ENCODE measurements at regions not wholly inside any gene's neighbourhood (a gene's known extent, or its start where the extent isn't known, plus 50 kb on each side); places are given as distances from the start of the nearest gene placed in this dataset.

DNA sequence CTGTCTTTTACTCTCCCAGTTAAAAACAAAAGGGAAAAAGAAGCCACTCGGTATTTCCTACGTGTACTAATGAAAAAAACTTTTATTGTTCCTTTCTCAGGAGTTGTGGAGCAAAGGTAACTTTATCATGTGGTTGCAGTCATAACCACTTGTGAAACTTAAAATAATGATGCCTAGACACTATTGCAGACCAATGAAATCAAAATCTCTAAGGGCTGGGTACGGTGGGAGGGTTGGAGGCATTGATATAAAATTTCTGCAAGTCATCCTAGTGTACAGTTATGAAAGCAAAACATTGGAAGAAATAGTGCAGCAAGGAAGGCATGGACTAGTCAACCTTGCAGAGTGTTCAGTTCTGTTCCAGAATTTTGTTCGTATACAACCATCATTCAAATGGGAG lies 808.8 kb downstream of the TUSC7 start:
- intact Hi-C loops (cut with DNase I; ENCODE audit: low total_unique reads) = no loop called here
- Histone ChIP-seq H3K4me3 (no peak overlapping the region), H3K36me3 (no peaks in the 10 kb centered on the region), H3K9me3 (no peaks in the 10 kb centered on the region), H3K27ac (no peak overlapping the region), H3K27me3 (no peaks in the 10 kb centered on the region), H3K4me1 (no peaks in the 10 kb centered on the region)
- 56 to 66% (median 62%) methylated on average over 4 of the region's 4 CpGs for WGBS, 5 donors
- no peak for DNase-seq
- no peak for TF ChIP-seq POLR2A (IDR thresholded peaks at IDR 0.05)
- no peak for TF ChIP-seq EP300 (IDR thresholded peaks at IDR 0.05)
- no peak for TF ChIP-seq POLR2AphosphoS5 (IDR thresholded peaks at IDR 0.05)
- TF ChIP-seq, protein P1, sequence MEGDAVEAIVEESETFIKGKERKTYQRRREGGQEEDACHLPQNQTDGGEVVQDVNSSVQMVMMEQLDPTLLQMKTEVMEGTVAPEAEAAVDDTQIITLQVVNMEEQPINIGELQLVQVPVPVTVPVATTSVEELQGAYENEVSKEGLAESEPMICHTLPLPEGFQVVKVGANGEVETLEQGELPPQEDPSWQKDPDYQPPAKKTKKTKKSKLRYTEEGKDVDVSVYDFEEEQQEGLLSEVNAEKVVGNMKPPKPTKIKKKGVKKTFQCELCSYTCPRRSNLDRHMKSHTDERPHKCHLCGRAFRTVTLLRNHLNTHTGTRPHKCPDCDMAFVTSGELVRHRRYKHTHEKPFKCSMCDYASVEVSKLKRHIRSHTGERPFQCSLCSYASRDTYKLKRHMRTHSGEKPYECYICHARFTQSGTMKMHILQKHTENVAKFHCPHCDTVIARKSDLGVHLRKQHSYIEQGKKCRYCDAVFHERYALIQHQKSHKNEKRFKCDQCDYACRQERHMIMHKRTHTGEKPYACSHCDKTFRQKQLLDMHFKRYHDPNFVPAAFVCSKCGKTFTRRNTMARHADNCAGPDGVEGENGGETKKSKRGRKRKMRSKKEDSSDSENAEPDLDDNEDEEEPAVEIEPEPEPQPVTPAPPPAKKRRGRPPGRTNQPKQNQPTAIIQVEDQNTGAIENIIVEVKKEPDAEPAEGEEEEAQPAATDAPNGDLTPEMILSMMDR (IDR thresholded peaks at IDR 0.05) = no peak

DNA sequence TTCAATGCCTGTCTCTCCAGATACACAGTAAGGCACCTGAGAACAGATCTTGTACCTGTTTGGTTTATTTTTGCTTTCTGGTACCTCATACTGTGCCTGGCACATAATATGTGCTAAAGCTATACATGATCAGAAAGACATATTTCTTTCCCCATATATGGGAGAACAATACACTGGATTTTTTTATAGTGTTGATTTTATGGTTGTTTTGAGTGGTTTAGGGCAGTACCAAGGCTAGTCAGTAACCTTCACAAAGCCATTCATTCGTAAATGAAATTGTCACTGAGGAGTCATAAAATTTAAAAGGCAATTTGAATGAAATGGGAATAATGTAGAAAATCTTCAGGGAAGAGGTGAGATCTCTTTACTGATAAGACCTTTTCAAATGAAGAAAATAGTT lies 810.2 kb downstream of the TUSC7 start:
- 49 to 98% (median 93%) methylated on average over 1 of the region's 1 CpG for WGBS, 5 donors
- TF ChIP-seq, protein P1 (IDR thresholded peaks at IDR 0.05) = no peak
- no peak for TF ChIP-seq EP300 (IDR thresholded peaks at IDR 0.05)
- no peak for TF ChIP-seq POLR2A (IDR thresholded peaks at IDR 0.05)
- TF ChIP-seq POLR2AphosphoS5 (IDR thresholded peaks at IDR 0.05) = no peak
- no peak overlapping the region for H3K4me3 ChIP-seq
- H3K36me3 ChIP-seq = no peaks in the 10 kb centered on the region
- intact Hi-C loops (cut with DNase I; ENCODE audit: low total_unique reads) = no loop called here
- DNase-seq = no peak
- H3K4me1 ChIP-seq = no peaks in the 10 kb centered on the region
- H3K9me3 ChIP-seq = no peaks in the 10 kb centered on the region
- no peak overlapping the region for H3K27ac ChIP-seq
- H3K27me3 ChIP-seq = no peaks in the 10 kb centered on the region

DNA sequence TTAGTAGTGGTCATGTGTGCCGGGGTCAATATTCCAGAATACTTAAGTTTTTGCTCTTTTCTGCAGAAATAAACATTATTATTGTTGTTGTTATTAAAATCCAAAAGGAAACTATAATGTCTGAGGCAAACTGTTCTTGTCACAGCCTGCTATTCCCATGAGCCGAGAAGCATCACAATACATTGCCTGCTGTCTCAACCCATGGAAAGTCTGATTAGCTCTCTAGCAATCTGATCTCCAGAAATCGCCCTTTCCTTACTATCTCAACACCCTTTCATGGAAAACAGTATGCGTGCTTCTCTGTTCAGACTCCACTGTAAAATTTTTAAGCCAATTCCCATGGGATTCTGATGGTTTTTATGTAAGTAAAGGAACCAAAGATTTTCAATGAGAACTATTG lies 811.0 kb downstream of the TUSC7 start:
- no peaks in the 10 kb centered on the region for H3K27me3 ChIP-seq
- no peak for DNase-seq
- intact Hi-C loops (cut with DNase I; ENCODE audit: low total_unique reads) = no loop called here
- H3K27ac ChIP-seq = no peak overlapping the region
- H3K4me3 ChIP-seq = no peak overlapping the region
- TF ChIP-seq POLR2A (IDR thresholded peaks at IDR 0.05) (no peak), EP300 (IDR thresholded peaks at IDR 0.05) (no peak), POLR2AphosphoS5 (IDR thresholded peaks at IDR 0.05) (no peak)
- TF ChIP-seq, protein P1 (IDR thresholded peaks at IDR 0.05) = no peak
- H3K36me3 ChIP-seq = no peaks in the 10 kb centered on the region
- H3K4me1 ChIP-seq = no peaks in the 10 kb centered on the region
- WGBS, 5 donors = 74 to 88% (median 82%) methylated on average over 4 of the region's 4 CpGs
- H3K9me3 ChIP-seq = no peaks in the 10 kb centered on the region

DNA sequence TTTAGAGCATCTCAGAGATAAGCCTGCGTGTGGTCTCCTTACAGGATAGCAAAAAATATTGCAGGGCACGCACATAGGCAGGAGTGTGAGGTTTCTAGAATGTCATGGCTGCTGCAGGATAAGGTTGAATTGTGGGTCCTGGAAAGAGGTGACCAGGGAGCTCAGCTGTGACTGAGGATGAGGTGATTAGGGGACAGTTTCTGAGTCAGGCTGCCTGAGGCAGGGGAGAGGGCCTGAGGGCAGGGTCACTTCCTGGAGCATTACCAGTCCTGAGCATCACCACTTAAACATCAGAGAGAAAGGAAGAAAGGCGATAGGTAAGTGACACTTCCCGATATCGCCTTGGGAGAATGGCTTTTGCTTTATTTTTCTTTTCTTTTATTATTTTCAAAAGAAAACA lies 813.8 kb downstream of the TUSC7 start:
- Histone ChIP-seq H3K36me3 (no peaks in the 10 kb centered on the region), H3K4me1 (no peaks in the 10 kb centered on the region), H3K4me3 (no peak overlapping the region), H3K27me3 (no peaks in the 10 kb centered on the region), H3K27ac (no peak overlapping the region), H3K9me3 (no peaks in the 10 kb centered on the region)
- no peak for DNase-seq
- intact Hi-C loops (cut with DNase I; ENCODE audit: low total_unique reads) = no loop called here
- WGBS, 5 donors = 69 to 85% (median 78%) methylated on average over 5 of the region's 5 CpGs
- TF ChIP-seq POLR2AphosphoS5 (IDR thresholded peaks at IDR 0.05) = no peak
- no peak for TF ChIP-seq EP300 (IDR thresholded peaks at IDR 0.05)
- TF ChIP-seq, protein P1 (IDR thresholded peaks at IDR 0.05) = no peak
- no peak for TF ChIP-seq POLR2A (IDR thresholded peaks at IDR 0.05)
